DMS53 treated with DMSO at 0.1 percent for 48 hours (cell line): ENCODE measurements at regions not wholly inside any gene's neighbourhood (a gene's known extent, or its start where the extent isn't known, plus 50 kb on each side); places are given as distances from the start of the nearest gene placed in this dataset.

ENCODE experiments used
- DNase-seq: peaks from one replicate; lab custom pipeline; 2025; ENCODE audit not compliant: unreplicated experiment; lab: John Stamatoyannopoulos, UW

GRCh38 chr16:88283596-88283995, 99.2 kb upstream of the ZNF469 start:
- DNase-seq = no peak

GRCh38 chr16:88284101-88284500, 98.7 kb upstream of the ZNF469 start:
- DNase-seq = no peak

GRCh38 chr16:88284626-88285513, 97.9 kb upstream of the ZNF469 start:
- no peak for DNase-seq

- no peak for DNase-seq
Measured at GRCh38 chr16:88285514-88285822, 97.3 kb upstream of the ZNF469 start.

- DNase-seq = no peak
Measured at GRCh38 chr16:88286301-88286923, 96.3 kb upstream of the ZNF469 start.

GRCh38 chr16:88287219-88287618, 95.5 kb upstream of the ZNF469 start:
- no peak for DNase-seq

- DNase-seq = no peak
Measured at GRCh38 chr16:88288303-88288702, 94.5 kb upstream of the ZNF469 start.

- no peak for DNase-seq
Measured at GRCh38 chr16:88289001-88289400, 93.8 kb upstream of the ZNF469 start.

- DNase-seq = no peak
Measured at GRCh38 chr16:88289561-88289960, 93.2 kb upstream of the ZNF469 start.

GRCh38 chr16:88289968-88290401, 92.8 kb upstream of the ZNF469 start:
- DNase-seq = no peak

- DNase-seq = no peak
Measured at GRCh38 chr16:88290850-88291830, 91.6 kb upstream of the ZNF469 start.

GRCh38 chr16:88292007-88292970, 90.5 kb upstream of the ZNF469 start:
- DNase-seq = no peak

- DNase-seq = no peak
Measured at GRCh38 chr16:88293097-88293496, 89.7 kb upstream of the ZNF469 start.

GRCh38 chr16:88295671-88296436, 86.9 kb upstream of the ZNF469 start:
- no peak for DNase-seq

- DNase-seq = no peak
Measured at GRCh38 chr16:88296437-88297177, 86.2 kb upstream of the ZNF469 start.

- DNase-seq = no peak
Measured at GRCh38 chr16:88297178-88297720, 85.5 kb upstream of the ZNF469 start.

- no peak for DNase-seq
Measured at GRCh38 chr16:88298181-88298832, 84.5 kb upstream of the ZNF469 start.
